HepG2 (cell line): ENCODE measurements at regions not wholly inside any gene's neighbourhood (a gene's known extent, or its start where the extent isn't known, plus 50 kb on each side); places are given as distances from the start of the nearest gene placed in this dataset.

Experiments
- ATAC-seq: fragments of 200-7000 bp; cut with Tn5 transposase; 3 replicates; pipeline ENCODE4 v1.9.1; 2020; ENCODE audit warnings: mild to moderate bottlenecking, moderate library complexity
- BruUV-seq: library from RNA; stranded (reverse); fragments of 400-500 nt; replicated peaks from 2 replicates; lab custom pipeline; 2021; lab: Mats Ljungman, UMichigan
- CTCF ChIA-PET: fragments of 300-600 bp; formaldehyde crosslinking; extraction: SDS; loops from one replicate; lab custom pipeline; 2021; ENCODE audit warnings: low total read pairs, inconsistent platforms, low intra/inter-chr PET ratio; lab: Yijun Ruan, JAX
- POLR2A ChIA-PET: fragments of 350-600 bp; sonication (Branson Sonifier 250); formaldehyde crosslinking; loops from one replicate; lab custom pipeline; 2020; ENCODE audit warnings: antibody characterized with exemption, inconsistent platforms; lab: Yijun Ruan, JAX
- DNase-seq: peaks from one replicate; pipeline ENCODE4 v3.0.0-alpha.2; 2015; ENCODE audit warnings: low spot score
- FAIRE-seq: peaks from 3 replicates; lab custom pipeline; 2011; peaks lifted over from hg19 to GRCh38; lab: Jason Lieb, UNC
- H2AFZ ChIP-seq: one replicate; pipeline ENCODE4 v1.6.1; 2011; ENCODE audit warnings: low read length, inconsistent platforms
- H3K27ac ChIP-seq: fragments of 300-600 bp; 3 replicates; pipeline ENCODE4 v1.8.0; 2011; ENCODE audit warnings: mixed run types, mild to moderate bottlenecking, mixed read lengths, low read length, inconsistent platforms; ENCODE audit not compliant: insufficient read depth; ENCODE audit errors: extremely low read length
- H3K27me3 ChIP-seq, 2 experiments: fragments of 200-600 bp in 1 of 2; 2 replicates in 1 of 2; 3 replicates in 1 of 2; pipeline versions ENCODE4 v1.6.0 to v1.8.0; 2011; ENCODE audit warnings: low read length in 2 of 2, mild to moderate bottlenecking in 2 of 2, moderate library complexity in 2 of 2, inconsistent platforms in 1 of 2; ENCODE audit not compliant: insufficient read depth in 2 of 2, control insufficient read depth in 1 of 2
- H3K36me3 ChIP-seq, 2 experiments: fragments of 200-600 bp in 1 of 2; replicated peaks in 1 of 2; 2 replicates in 1 of 2; 3 replicates in 1 of 2; pipeline versions ENCODE4 v1.5.1 to v1.8.0; 2011; ENCODE audit warnings: low read length in 2 of 2, inconsistent platforms in 1 of 2; ENCODE audit not compliant: insufficient read depth in 2 of 2, control insufficient read depth in 1 of 2
- H3K4me1 ChIP-seq: 2 replicates; pipeline ENCODE4 v1.5.1; 2012; ENCODE audit warnings: low read length, inconsistent platforms; ENCODE audit not compliant: insufficient read depth
- H3K4me2 ChIP-seq: 2 replicates; pipeline ENCODE4 v1.6.0; 2011; ENCODE audit warnings: low read depth, low read length, inconsistent platforms
- H3K4me3 ChIP-seq, 3 experiments: fragments of 200-600 bp in 1 of 3; sonication (generic), shearing (Covaris generic) in 1 of 3; replicated peaks in 1 of 3; 2 replicates each; pipeline ENCODE4 v1.5.1; 2011 to 2016; ENCODE audit warnings: low read length in 3 of 3, inconsistent platforms in 2 of 3, low read depth in 2 of 3, mild to moderate bottlenecking in 2 of 3, control low read depth in 1 of 3, mixed read lengths in 1 of 3; ENCODE audit not compliant: insufficient read depth in 1 of 3
- H3K79me2 ChIP-seq: one replicate; pipeline ENCODE4 v1.6.1; 2011; ENCODE audit warnings: low read length, inconsistent platforms; ENCODE audit not compliant: insufficient read depth
- H3K9ac ChIP-seq: 2 replicates; pipeline ENCODE4 v1.6.0; 2011; ENCODE audit warnings: mild to moderate bottlenecking, low read depth, low read length, inconsistent platforms; ENCODE audit not compliant: insufficient read depth
- H3K9me3 ChIP-seq: 2 replicates; pipeline ENCODE4 v1.5.1; 2012; ENCODE audit warnings: mild to moderate bottlenecking, low read length
- H4K20me1 ChIP-seq: 2 replicates; pipeline ENCODE4 v1.6.0; 2011; ENCODE audit warnings: inconsistent platforms, mild to moderate bottlenecking, low read length, moderate library complexity; ENCODE audit not compliant: insufficient read depth
- GATA4 ChIP-seq: sonication (generic); IDR thresholded peaks from 2 replicates; pipeline ENCODE4 v1.6.1; 2016; ENCODE audit warnings: antibody characterized with exemption, low read depth, borderline replicate concordance
- ISL2 ChIP-seq: sonication (generic); formaldehyde crosslinking; IDR thresholded peaks from 2 replicates; pipeline ENCODE4 v1.5.0; 2020; ENCODE audit warnings: missing genetic modification reagents
- LCORL ChIP-seq, 2 experiments: fragments of 450-650 bp in 1 of 2; sonication (generic) in 1 of 2; formaldehyde crosslinking in 1 of 2; IDR thresholded peaks; 2 replicates each; pipeline versions ENCODE4 v1.5.0 to v1.6.1; 2017 to 2020; ENCODE audit warnings: antibody characterized with exemption in 1 of 2, missing genetic modification reagents in 1 of 2
- MED1 ChIP-seq: sonication (generic); formaldehyde crosslinking; IDR thresholded peaks from 2 replicates; pipeline ENCODE4 v1.4.0; 2020; ENCODE audit warnings: missing genetic modification reagents
- NAIF1 ChIP-seq: sonication (generic); formaldehyde crosslinking; IDR thresholded peaks from 2 replicates; pipeline ENCODE4 v1.5.0; 2020; ENCODE audit warnings: mild to moderate bottlenecking, missing genetic modification reagents, borderline replicate concordance
- PCBP1 ChIP-seq: fragments of 200-400 bp; formaldehyde crosslinking; IDR thresholded peaks from 2 replicates; pipeline ENCODE4 v1.6.1; 2017; ENCODE audit warnings: mild to moderate bottlenecking, low read depth, low read length, borderline replicate concordance
- POGZ ChIP-seq: sonication (generic); formaldehyde crosslinking; IDR thresholded peaks from 2 replicates; pipeline ENCODE4 v1.4.0; 2020; ENCODE audit warnings: mild to moderate bottlenecking, missing genetic modification reagents
- POLR2AphosphoS2 ChIP-seq: IDR thresholded peaks from 2 replicates; pipeline ENCODE4 v1.6.1; 2011; ENCODE audit warnings: low read depth, low read length, improper control_type of control experiment
- TARDBP ChIP-seq: sonication (generic); formaldehyde crosslinking; IDR thresholded peaks from 2 replicates; pipeline ENCODE4 v1.8.0; 2022; ENCODE audit warnings: mild to moderate bottlenecking, missing genetic modification reagents
- ZBTB20 ChIP-seq: sonication (generic); formaldehyde crosslinking; IDR thresholded peaks from 2 replicates; pipeline ENCODE4 v1.8.1; 2023; ENCODE audit warnings: missing genetic modification reagents, low read depth, mild to moderate bottlenecking, borderline replicate concordance
- ZFP90 ChIP-seq: sonication (generic); formaldehyde crosslinking; IDR thresholded peaks from 2 replicates; pipeline ENCODE4 v1.8.0; 2022; ENCODE audit warnings: missing genetic modification reagents, mild to moderate bottlenecking, inconsistent platforms, borderline replicate concordance
- ZNF329 ChIP-seq: sonication (generic); formaldehyde crosslinking; IDR thresholded peaks from 2 replicates; pipeline ENCODE4 v1.9.0; 2021; ENCODE audit warnings: low read depth, mild to moderate bottlenecking, missing genetic modification reagents
- ZNF510 ChIP-seq: sonication (generic); formaldehyde crosslinking; IDR thresholded peaks from 2 replicates; pipeline ENCODE4 v1.4.0; 2020; ENCODE audit warnings: low read depth, mild to moderate bottlenecking, missing genetic modification reagents
- ZNF562 ChIP-seq: sonication (generic); formaldehyde crosslinking; IDR thresholded peaks from 2 replicates; pipeline ENCODE4 v1.8.0; 2022; ENCODE audit warnings: missing genetic modification reagents, borderline replicate concordance
- ZNF605 ChIP-seq: sonication (generic); formaldehyde crosslinking; IDR thresholded peaks from 2 replicates; pipeline ENCODE4 v1.8.0; 2022; ENCODE audit warnings: mild to moderate bottlenecking, missing genetic modification reagents
- ZNF672 ChIP-seq: sonication (generic); formaldehyde crosslinking; IDR thresholded peaks from 2 replicates; pipeline ENCODE4 v1.8.1; 2022; ENCODE audit warnings: missing genetic modification reagents
- WGBS: methylation state at CpG from one replicate; pipeline ENCODE4 v1.1.6; 2017; ENCODE audit warnings: low lambda C conversion rate; 5-methylcytosine and 5-hydroxymethylcytosine counted together
- in situ Hi-C: cut with HindIII; loops from 2 replicates; pipeline ENCODE4 v1.10.0; 2017; ENCODE audit warnings: low pct_unique_long_range_greater_than_20kb; ENCODE audit not compliant: extremely low pct_ligation_motif_present
- intact Hi-C: fragments of 100-400 bp; cut with micrococcal nuclease; formaldehyde crosslinking; loops from one replicate; pipeline ENCODE4 v1.10.0; 2022; ENCODE audit not compliant: unreplicated experiment
- TF ChIP-seq, protein P1 (sequence below): sonication (generic); formaldehyde crosslinking; IDR thresholded peaks from 2 replicates; pipeline ENCODE4 v1.4.0; 2020; ENCODE audit warnings: missing genetic modification reagents, borderline replicate concordance
- TF ChIP-seq, protein P2 (sequence below): sonication (generic); formaldehyde crosslinking; IDR thresholded peaks from 2 replicates; pipeline ENCODE4 v1.5.0; 2020; ENCODE audit warnings: mild to moderate bottlenecking, missing genetic modification reagents
- TF ChIP-seq, protein P3 (sequence below): sonication (generic); formaldehyde crosslinking; IDR thresholded peaks from 2 replicates; pipeline ENCODE4 v1.4.0; 2020; ENCODE audit warnings: missing genetic modification reagents, borderline replicate concordance

GRCh38 chr7:32314761-32315160 is 175.4 kb downstream of the LSM5 start (continued):
- TF ChIP-seq, protein P1, sequence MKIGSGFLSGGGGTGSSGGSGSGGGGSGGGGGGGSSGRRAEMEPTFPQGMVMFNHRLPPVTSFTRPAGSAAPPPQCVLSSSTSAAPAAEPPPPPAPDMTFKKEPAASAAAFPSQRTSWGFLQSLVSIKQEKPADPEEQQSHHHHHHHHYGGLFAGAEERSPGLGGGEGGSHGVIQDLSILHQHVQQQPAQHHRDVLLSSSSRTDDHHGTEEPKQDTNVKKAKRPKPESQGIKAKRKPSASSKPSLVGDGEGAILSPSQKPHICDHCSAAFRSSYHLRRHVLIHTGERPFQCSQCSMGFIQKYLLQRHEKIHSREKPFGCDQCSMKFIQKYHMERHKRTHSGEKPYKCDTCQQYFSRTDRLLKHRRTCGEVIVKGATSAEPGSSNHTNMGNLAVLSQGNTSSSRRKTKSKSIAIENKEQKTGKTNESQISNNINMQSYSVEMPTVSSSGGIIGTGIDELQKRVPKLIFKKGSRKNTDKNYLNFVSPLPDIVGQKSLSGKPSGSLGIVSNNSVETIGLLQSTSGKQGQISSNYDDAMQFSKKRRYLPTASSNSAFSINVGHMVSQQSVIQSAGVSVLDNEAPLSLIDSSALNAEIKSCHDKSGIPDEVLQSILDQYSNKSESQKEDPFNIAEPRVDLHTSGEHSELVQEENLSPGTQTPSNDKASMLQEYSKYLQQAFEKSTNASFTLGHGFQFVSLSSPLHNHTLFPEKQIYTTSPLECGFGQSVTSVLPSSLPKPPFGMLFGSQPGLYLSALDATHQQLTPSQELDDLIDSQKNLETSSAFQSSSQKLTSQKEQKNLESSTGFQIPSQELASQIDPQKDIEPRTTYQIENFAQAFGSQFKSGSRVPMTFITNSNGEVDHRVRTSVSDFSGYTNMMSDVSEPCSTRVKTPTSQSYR (CRISPR knock-in tag), result no peak
- no peak for TF ChIP-seq MED1 (CRISPR knock-in tag)
- TF ChIP-seq ZFP90 (CRISPR knock-in tag), result no peak

DNA sequence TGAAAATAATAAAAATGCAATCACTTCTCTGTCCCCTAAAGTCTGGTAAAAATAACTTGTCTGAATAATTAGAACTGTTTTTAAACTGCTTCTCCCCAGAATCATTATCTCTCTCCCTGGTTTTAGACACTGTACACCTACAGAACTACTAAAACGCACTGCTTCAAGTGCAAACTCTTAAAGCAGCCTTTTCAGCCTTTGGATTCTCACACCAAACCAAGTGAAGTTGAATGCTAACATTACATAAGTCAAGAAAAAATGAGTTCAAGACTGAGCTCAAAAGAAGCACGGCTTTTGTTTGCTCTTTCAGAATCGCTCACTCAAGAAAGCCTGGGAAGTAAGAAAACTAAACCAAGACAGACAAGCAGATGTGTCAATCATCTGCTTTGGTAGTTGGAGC is 188.8 kb downstream of the LSM5 start:
- Histone ChIP-seq H3K36me3 (no peaks in the 10 kb centered on the region), H3K27ac (no peak overlapping the region), H2AFZ (no peak overlapping the region), H4K20me1 (no peaks in the 10 kb centered on the region), H3K4me1 (no peaks in the 10 kb centered on the region), H3K9me3 (no peaks in the 10 kb centered on the region), H3K4me2 (no peak overlapping the region), H3K27me3 (peaks cover 2 to 38% of the 10 kb centered on the region in 2 experiments; a peak in 4 of 5 replicates), H3K9ac (no peak overlapping the region), H3K79me2 (no peaks in the 10 kb centered on the region), H3K4me3 (no peak overlapping the region)
- WGBS, result 3% methylated on average over 3 of the region's 3 CpGs
- no TSS peak for BruUV-seq
- DNase-seq (no peak), FAIRE-seq (no peak), ATAC-seq (no peak)
- POLR2A ChIA-PET, result no interaction called here
- intact Hi-C loops, result no loop called here
- CTCF ChIA-PET, result no interaction called here
- in situ Hi-C loops, result no loop called here
- no peak for TF ChIP-seq ZNF329
- no peak for TF ChIP-seq LCORL (IDR thresholded peaks at IDR 0.05)
- TF ChIP-seq LCORL (CRISPR knock-in tag; IDR thresholded peaks at IDR 0.05), result no peak
- TF ChIP-seq GATA4, result no peak
- TF ChIP-seq ZBTB20, result no peak
- no peak for TF ChIP-seq ZNF672 (CRISPR knock-in tag)
- TF ChIP-seq, protein P2, sequence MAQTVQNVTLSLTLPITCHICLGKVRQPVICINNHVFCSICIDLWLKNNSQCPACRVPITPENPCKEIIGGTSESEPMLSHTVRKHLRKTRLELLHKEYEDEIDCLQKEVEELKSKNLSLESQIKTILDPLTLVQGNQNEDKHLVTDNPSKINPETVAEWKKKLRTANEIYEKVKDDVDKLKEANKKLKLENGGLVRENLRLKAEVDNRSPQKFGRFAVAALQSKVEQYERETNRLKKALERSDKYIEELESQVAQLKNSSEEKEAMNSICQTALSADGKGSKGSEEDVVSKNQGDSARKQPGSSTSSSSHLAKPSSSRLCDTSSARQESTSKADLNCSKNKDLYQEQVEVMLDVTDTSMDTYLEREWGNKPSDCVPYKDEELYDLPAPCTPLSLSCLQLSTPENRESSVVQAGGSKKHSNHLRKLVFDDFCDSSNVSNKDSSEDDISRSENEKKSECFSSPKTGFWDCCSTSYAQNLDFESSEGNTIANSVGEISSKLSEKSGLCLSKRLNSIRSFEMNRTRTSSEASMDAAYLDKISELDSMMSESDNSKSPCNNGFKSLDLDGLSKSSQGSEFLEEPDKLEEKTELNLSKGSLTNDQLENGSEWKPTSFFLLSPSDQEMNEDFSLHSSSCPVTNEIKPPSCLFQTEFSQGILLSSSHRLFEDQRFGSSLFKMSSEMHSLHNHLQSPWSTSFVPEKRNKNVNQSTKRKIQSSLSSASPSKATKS, result no peak
- TF ChIP-seq ZNF562, result no peak
- TF ChIP-seq NAIF1, result no peak
- TF ChIP-seq POLR2AphosphoS2, result no peak
- no peak for TF ChIP-seq POGZ (CRISPR knock-in tag)
- no peak for TF ChIP-seq TARDBP (CRISPR knock-in tag)
- TF ChIP-seq PCBP1, result no peak
- TF ChIP-seq, protein P3, sequence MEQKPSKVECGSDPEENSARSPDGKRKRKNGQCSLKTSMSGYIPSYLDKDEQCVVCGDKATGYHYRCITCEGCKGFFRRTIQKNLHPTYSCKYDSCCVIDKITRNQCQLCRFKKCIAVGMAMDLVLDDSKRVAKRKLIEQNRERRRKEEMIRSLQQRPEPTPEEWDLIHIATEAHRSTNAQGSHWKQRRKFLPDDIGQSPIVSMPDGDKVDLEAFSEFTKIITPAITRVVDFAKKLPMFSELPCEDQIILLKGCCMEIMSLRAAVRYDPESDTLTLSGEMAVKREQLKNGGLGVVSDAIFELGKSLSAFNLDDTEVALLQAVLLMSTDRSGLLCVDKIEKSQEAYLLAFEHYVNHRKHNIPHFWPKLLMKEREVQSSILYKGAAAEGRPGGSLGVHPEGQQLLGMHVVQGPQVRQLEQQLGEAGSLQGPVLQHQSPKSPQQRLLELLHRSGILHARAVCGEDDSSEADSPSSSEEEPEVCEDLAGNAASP (CRISPR knock-in tag), result no peak
- no peak for TF ChIP-seq ISL2 (CRISPR knock-in tag)
- no peak for TF ChIP-seq ZNF605 (CRISPR knock-in tag)
- no peak for TF ChIP-seq ZNF510
